ENCODE measurements at regions not wholly inside any gene's neighbourhood (a gene's known extent, or its start where the extent isn't known, plus 50 kb on each side); places are given as distances from the start of the nearest gene placed in this dataset.
"Not testable (repeated sequence)": the region's sequence is repeated elsewhere in the genome, so short reads cannot be mapped to it uniquely, and the experiment has no call there.

GRCh38 chr13:26847281-26847680 is 86.7 kb upstream of the GPR12 start:
- intact Hi-C loops (cut with DNase I) = no loop called here
- ATAC-seq = no peak
- H3K27ac ChIP-seq = no peak overlapping the region
- DNase-seq = no peak
- no peaks in the 10 kb centered on the region for H3K4me1 ChIP-seq
- TF ChIP-seq CTCF (IDR thresholded peaks at IDR 0.05) = no peak
- H3K4me3 ChIP-seq = no peak overlapping the region
- H3K36me3 ChIP-seq = no peaks in the 10 kb centered on the region
- H3K27me3 ChIP-seq = peaks cover 0 to 9% of the 10 kb centered on the region in 2 donors
- H3K9me3 ChIP-seq = no peaks in the 10 kb centered on the region

- H3K36me3 ChIP-seq; H3K4me3 ChIP-seq; ATAC-seq; H3K4me1 ChIP-seq; DNase-seq; H3K27ac ChIP-seq; H3K9me3 ChIP-seq; H3K27me3 ChIP-seq; intact Hi-C loops (cut with DNase I): not testable (repeated sequence)
These were observed 84.5 kb upstream of the GPR12 start for GRCh38 chr13:26845063-26845462.

DNA sequence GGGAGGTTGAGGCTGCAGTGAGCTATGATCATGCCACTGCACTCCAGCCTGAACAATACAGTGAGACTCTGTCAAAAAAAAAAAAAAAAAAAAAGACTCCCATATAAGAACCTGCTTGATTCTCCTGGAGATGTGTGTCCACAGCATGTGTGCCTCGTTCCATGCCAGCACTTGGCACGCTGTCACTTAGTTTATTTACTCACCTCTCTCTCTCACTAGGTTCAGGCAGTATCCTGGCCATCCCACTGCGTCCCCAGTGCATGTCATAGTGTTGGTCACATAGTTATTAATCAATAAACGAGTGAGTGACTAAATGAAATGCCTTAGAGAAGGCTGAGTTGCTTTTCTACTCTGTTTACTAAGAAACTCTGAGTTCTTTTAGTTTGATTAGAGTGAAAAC is 79.1 kb upstream of the GPR12 start:
- TF ChIP-seq CTCF (IDR thresholded peaks at IDR 0.05) = no peak
- intact Hi-C loops (cut with DNase I) = no loop called here
- Histone ChIP-seq H3K27me3 (peaks cover 0 to 25% of the 10 kb centered on the region in 2 donors), H3K4me1 (no peaks in the 10 kb centered on the region), H3K9me3 (no peaks in the 10 kb centered on the region), H3K36me3 (no peaks in the 10 kb centered on the region), H3K27ac (no peak overlapping the region), H3K4me3 (no peak overlapping the region)
- no peak for ATAC-seq
- DNase-seq = no peak

- no peak for ATAC-seq
- intact Hi-C loops (cut with DNase I) = no loop called here
- no peak for TF ChIP-seq CTCF (IDR thresholded peaks at IDR 0.05)
These were observed 78.2 kb upstream of the GPR12 start for GRCh38 chr13:26838821-26839220.

DNA sequence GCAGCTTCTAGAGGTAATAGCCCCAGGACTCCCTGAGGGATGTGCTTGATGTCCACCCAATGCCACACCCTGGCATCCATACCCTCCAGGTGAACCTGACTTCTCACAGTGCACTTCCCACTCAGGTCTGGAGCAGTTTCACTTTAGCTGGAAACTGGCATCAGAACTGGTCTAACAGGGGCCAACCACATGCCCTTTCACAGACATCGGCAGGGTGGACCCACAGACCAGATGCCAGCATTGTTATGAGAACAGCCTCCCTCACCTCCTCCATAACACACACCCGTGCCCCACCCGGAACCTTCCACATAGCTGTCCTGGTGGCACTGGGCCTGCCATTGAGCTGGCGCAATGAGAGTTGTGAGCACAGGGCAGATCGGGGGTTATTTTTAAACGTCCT is 77.4 kb upstream of the GPR12 start:
- intact Hi-C loops (cut with DNase I) = no loop called here
- TF ChIP-seq CTCF (IDR thresholded peaks at IDR 0.05) = no peak

More at GRCh38 chr13:26838821-26839220, 78.2 kb upstream of the GPR12 start:
- DNase-seq = no peak
- H3K9me3 ChIP-seq = no peaks in the 10 kb centered on the region
- H3K36me3 ChIP-seq = no peaks in the 10 kb centered on the region
- peaks cover 0 to 31% of the 10 kb centered on the region in 2 donors for H3K27me3 ChIP-seq
- no peak overlapping the region for H3K4me3 ChIP-seq
- no peaks in the 10 kb centered on the region for H3K4me1 ChIP-seq
- H3K27ac ChIP-seq = no peak overlapping the region

GRCh38 chr13:26837102-26837501 is 76.5 kb upstream of the GPR12 start:
- H3K9me3 ChIP-seq = no peaks in the 10 kb centered on the region
- ATAC-seq (no peak), DNase-seq (no peak)
- peaks cover 0 to 44% of the 10 kb centered on the region in 2 donors for H3K27me3 ChIP-seq
- no peak overlapping the region for H3K4me3 ChIP-seq
- TF ChIP-seq CTCF (IDR thresholded peaks at IDR 0.05) = no peak
- H3K27ac ChIP-seq = no peak overlapping the region
- H3K36me3 ChIP-seq = no peaks in the 10 kb centered on the region
- no peaks in the 10 kb centered on the region for H3K4me1 ChIP-seq
- intact Hi-C loops (cut with DNase I) = no loop called here

More for the DNA sequence above, 77.4 kb upstream of the GPR12 start:
- ATAC-seq = no peak
- no peaks in the 10 kb centered on the region for H3K36me3 ChIP-seq
- no peaks in the 10 kb centered on the region for H3K4me1 ChIP-seq
- no peaks in the 10 kb centered on the region for H3K9me3 ChIP-seq
- H3K27me3 ChIP-seq = peaks cover 0 to 39% of the 10 kb centered on the region in 2 donors
- no peak for DNase-seq
- H3K27ac ChIP-seq = no peak overlapping the region
- H3K4me3 ChIP-seq = no peak overlapping the region
